OCI-LY1 (cell line): ENCODE measurements at regions not wholly inside any gene's neighbourhood (a gene's known extent, or its start where the extent isn't known, plus 50 kb on each side); places are given as distances from the start of the nearest gene placed in this dataset.

Experiments
- H2AFZ ChIP-seq: fragments of 200-600 bp; sonication (generic), shearing (Covaris generic); 2 replicates; pipeline ENCODE4 v1.6.0; 2014; ENCODE audit warnings: antibody characterized with exemption, mild to moderate bottlenecking, low read length
- H3F3A ChIP-seq: fragments of 200-600 bp; sonication (generic), shearing (Covaris generic); 2 replicates; pipeline ENCODE4 v1.6.0; 2014; ENCODE audit warnings: mild to moderate bottlenecking, antibody characterized with exemption, low read length, moderate library complexity; ENCODE audit not compliant: insufficient read depth
- H3K27ac ChIP-seq: fragments of 200-600 bp; sonication (generic); 2 replicates; pipeline ENCODE4 v1.5.1; 2014; ENCODE audit warnings: low read length, mixed run types, mild to moderate bottlenecking, low read depth; ENCODE audit not compliant: poor library complexity, severe bottlenecking
- H3K27me3 ChIP-seq: fragments of 200-600 bp; sonication (generic); 2 replicates; pipeline ENCODE4 v1.6.0; 2014; ENCODE audit warnings: antibody characterized with exemption, mild to moderate bottlenecking, low read length, moderate library complexity; ENCODE audit not compliant: insufficient read depth
- H3K36me3 ChIP-seq: fragments of 200-600 bp; sonication (generic); 2 replicates; pipeline ENCODE4 v1.6.1; 2014; ENCODE audit warnings: mild to moderate bottlenecking, antibody characterized with exemption, low read length, moderate library complexity, mixed read lengths; ENCODE audit not compliant: insufficient read depth
- H3K4me1 ChIP-seq: fragments of 200-600 bp; sonication (generic); 2 replicates; pipeline ENCODE4 v1.5.1; 2014; ENCODE audit warnings: mild to moderate bottlenecking, low read length, moderate library complexity; ENCODE audit not compliant: insufficient read depth, severe bottlenecking
- H3K4me2 ChIP-seq: fragments of 200-600 bp; sonication (generic), shearing (Covaris generic); 2 replicates; pipeline ENCODE4 v1.6.1; 2014; ENCODE audit warnings: low read length
- H3K4me3 ChIP-seq: fragments of 200-600 bp; sonication (generic); 2 replicates; pipeline ENCODE4 v1.5.1; 2014; ENCODE audit warnings: low read length, low read depth, mild to moderate bottlenecking, mixed read lengths; ENCODE audit not compliant: poor library complexity, severe bottlenecking
- H3K79me2 ChIP-seq: fragments of 200-600 bp; shearing (Covaris generic); 2 replicates; pipeline ENCODE4 v1.6.1; 2016; ENCODE audit warnings: mixed run types, low read length, mixed read lengths; ENCODE audit not compliant: insufficient read depth
- H3K9ac ChIP-seq: fragments of 200-600 bp; sonication (generic), shearing (Covaris generic); 2 replicates; pipeline ENCODE4 v1.6.1; 2014; ENCODE audit warnings: mild to moderate bottlenecking, low read length, mixed read lengths
- H3K9me2 ChIP-seq: fragments of 200-600 bp; sonication (generic), shearing (Covaris generic); 2 replicates; pipeline ENCODE4 v1.6.1; 2014; ENCODE audit warnings: low read depth, mild to moderate bottlenecking, low read length, mixed read lengths
- H3K9me3 ChIP-seq: fragments of 200-600 bp; shearing (Covaris generic); 2 replicates; pipeline ENCODE4 v1.6.1; 2014; ENCODE audit warnings: low read length, mixed read lengths
- H4K20me1 ChIP-seq: fragments of 200-600 bp; sonication (generic), shearing (Covaris generic); 2 replicates; pipeline ENCODE4 v1.6.0; 2016; ENCODE audit warnings: mild to moderate bottlenecking, low read length; ENCODE audit not compliant: insufficient read depth
- CTCF ChIP-seq: fragments of 200-600 bp; sonication (generic), shearing (Covaris generic); IDR thresholded peaks from 2 replicates; pipeline ENCODE4 v1.5.1; 2017; ENCODE audit warnings: mild to moderate bottlenecking, antibody characterized with exemption, low read length, moderate library complexity, mixed read lengths
- EZH2 ChIP-seq: fragments of 200-600 bp; sonication (generic), shearing (Covaris generic); IDR thresholded peaks from 2 replicates; pipeline ENCODE4 v1.8.0; 2017; ENCODE audit warnings: borderline replicate concordance, mixed run types, mild to moderate bottlenecking, antibody characterized with exemption, low read length, moderate library complexity, mixed read lengths

- Histone ChIP-seq H3K4me3 (no peak overlapping the region), H2AFZ (no peak overlapping the region), H4K20me1 (no peaks in the 10 kb centered on the region), H3K4me1 (no peaks in the 10 kb centered on the region), H3K36me3 (no peaks in the 10 kb centered on the region; the same call in 1 of the 2 replicates), H3K27me3 (no peaks in the 10 kb centered on the region), H3K9ac (no peak overlapping the region), H3K27ac (no peak overlapping the region), H3F3A (no peaks in the 10 kb centered on the region), H3K9me3 (no peaks in the 10 kb centered on the region), H3K9me2 (no peaks in the 10 kb centered on the region), H3K79me2 (no peaks in the 10 kb centered on the region), H3K4me2 (no peak overlapping the region)
- TF ChIP-seq CTCF (no peak), EZH2 (no peak)
Observed at GRCh38 chr22:25488244-25489020, 76.0 kb upstream of the GRK3 start.

- Histone ChIP-seq H3K27ac (no peak overlapping the region), H3K4me2 (no peak overlapping the region), H3K4me1 (no peaks in the 10 kb centered on the region), H2AFZ (no peak overlapping the region), H3K79me2 (no peaks in the 10 kb centered on the region), H3K9ac (no peak overlapping the region), H3K9me3 (no peaks in the 10 kb centered on the region), H4K20me1 (no peaks in the 10 kb centered on the region), H3F3A (no peaks in the 10 kb centered on the region), H3K4me3 (no peak overlapping the region), H3K27me3 (no peaks in the 10 kb centered on the region), H3K36me3 (no peaks in the 10 kb centered on the region; the same call in 1 of the 2 replicates), H3K9me2 (no peaks in the 10 kb centered on the region)
- TF ChIP-seq CTCF (no peak), EZH2 (no peak)
Observed at GRCh38 chr22:25489947-25490346, 74.5 kb upstream of the GRK3 start.

GRCh38 chr22:25490896-25491295 is 73.6 kb upstream of the GRK3 start:
- Histone ChIP-seq H3K27ac (no peak overlapping the region), H3K4me3 (no peak overlapping the region), H4K20me1 (no peaks in the 10 kb centered on the region), H3K36me3 (no peaks in the 10 kb centered on the region; the same call in 1 of the 2 replicates), H3K9me3 (no peaks in the 10 kb centered on the region), H3F3A (no peaks in the 10 kb centered on the region), H3K4me2 (no peak overlapping the region), H2AFZ (no peak overlapping the region), H3K9me2 (no peaks in the 10 kb centered on the region), H3K27me3 (no peaks in the 10 kb centered on the region), H3K79me2 (no peaks in the 10 kb centered on the region), H3K9ac (no peak overlapping the region), H3K4me1 (no peaks in the 10 kb centered on the region)
- TF ChIP-seq EZH2 (no peak), CTCF (no peak)
